HL-60 (cell line): ENCODE measurements at regions not wholly inside any gene's neighbourhood (a gene's known extent, or its start where the extent isn't known, plus 50 kb on each side); places are given as distances from the start of the nearest gene placed in this dataset.

Source experiments
- GABPA ChIP-seq: IDR thresholded peaks from 2 replicates; pipeline ENCODE4 v1.6.1; 2012; ENCODE audit warnings: low read depth
- POLR2AphosphoS5 ChIP-seq: IDR thresholded peaks from 2 replicates; pipeline ENCODE4 v1.6.1; 2012; ENCODE audit warnings: low read depth
- SPI1 ChIP-seq: IDR thresholded peaks from 2 replicates; pipeline ENCODE4 v1.6.1; 2012; ENCODE audit warnings: low read depth, mild to moderate bottlenecking, borderline replicate concordance
- TF ChIP-seq, protein P1 (sequence below): IDR thresholded peaks from 2 replicates; pipeline ENCODE4 v1.6.1; 2012; ENCODE audit warnings: low read depth; ENCODE audit not compliant: insufficient replicate concordance
- TF ChIP-seq, protein P2 (sequence below): IDR thresholded peaks from one replicate; pipeline ENCODE4 v1.5.1; 2011; ENCODE audit warnings: low read length, control low read depth, inconsistent platforms; ENCODE audit not compliant: insufficient read depth

DNA sequence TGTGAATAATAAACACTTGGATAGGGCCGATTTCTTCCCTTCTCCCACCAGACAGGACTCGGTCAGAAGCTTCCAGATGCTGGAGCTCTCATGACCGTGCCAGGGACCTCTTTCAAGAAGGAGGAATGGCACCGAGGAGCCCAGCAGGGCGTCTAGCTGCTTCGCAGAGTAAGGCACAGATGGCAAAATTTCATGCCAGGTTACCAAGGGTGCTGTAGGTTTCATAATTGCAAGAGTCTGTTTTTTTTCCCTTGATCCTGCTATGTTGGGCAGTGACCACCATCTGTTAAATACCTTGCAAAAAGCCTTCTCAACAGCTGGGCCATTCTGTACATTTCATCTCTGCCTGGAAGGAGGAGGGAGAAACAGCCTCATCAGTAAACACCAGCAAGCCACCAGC is 111.8 kb downstream of the EDN3 start:
- TF ChIP-seq POLR2AphosphoS5 (no peak), GABPA (no peak), SPI1 (no peak)
- TF ChIP-seq, protein P1, sequence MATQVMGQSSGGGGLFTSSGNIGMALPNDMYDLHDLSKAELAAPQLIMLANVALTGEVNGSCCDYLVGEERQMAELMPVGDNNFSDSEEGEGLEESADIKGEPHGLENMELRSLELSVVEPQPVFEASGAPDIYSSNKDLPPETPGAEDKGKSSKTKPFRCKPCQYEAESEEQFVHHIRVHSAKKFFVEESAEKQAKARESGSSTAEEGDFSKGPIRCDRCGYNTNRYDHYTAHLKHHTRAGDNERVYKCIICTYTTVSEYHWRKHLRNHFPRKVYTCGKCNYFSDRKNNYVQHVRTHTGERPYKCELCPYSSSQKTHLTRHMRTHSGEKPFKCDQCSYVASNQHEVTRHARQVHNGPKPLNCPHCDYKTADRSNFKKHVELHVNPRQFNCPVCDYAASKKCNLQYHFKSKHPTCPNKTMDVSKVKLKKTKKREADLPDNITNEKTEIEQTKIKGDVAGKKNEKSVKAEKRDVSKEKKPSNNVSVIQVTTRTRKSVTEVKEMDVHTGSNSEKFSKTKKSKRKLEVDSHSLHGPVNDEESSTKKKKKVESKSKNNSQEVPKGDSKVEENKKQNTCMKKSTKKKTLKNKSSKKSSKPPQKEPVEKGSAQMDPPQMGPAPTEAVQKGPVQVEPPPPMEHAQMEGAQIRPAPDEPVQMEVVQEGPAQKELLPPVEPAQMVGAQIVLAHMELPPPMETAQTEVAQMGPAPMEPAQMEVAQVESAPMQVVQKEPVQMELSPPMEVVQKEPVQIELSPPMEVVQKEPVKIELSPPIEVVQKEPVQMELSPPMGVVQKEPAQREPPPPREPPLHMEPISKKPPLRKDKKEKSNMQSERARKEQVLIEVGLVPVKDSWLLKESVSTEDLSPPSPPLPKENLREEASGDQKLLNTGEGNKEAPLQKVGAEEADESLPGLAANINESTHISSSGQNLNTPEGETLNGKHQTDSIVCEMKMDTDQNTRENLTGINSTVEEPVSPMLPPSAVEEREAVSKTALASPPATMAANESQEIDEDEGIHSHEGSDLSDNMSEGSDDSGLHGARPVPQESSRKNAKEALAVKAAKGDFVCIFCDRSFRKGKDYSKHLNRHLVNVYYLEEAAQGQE, result no peak
- TF ChIP-seq, protein P2, sequence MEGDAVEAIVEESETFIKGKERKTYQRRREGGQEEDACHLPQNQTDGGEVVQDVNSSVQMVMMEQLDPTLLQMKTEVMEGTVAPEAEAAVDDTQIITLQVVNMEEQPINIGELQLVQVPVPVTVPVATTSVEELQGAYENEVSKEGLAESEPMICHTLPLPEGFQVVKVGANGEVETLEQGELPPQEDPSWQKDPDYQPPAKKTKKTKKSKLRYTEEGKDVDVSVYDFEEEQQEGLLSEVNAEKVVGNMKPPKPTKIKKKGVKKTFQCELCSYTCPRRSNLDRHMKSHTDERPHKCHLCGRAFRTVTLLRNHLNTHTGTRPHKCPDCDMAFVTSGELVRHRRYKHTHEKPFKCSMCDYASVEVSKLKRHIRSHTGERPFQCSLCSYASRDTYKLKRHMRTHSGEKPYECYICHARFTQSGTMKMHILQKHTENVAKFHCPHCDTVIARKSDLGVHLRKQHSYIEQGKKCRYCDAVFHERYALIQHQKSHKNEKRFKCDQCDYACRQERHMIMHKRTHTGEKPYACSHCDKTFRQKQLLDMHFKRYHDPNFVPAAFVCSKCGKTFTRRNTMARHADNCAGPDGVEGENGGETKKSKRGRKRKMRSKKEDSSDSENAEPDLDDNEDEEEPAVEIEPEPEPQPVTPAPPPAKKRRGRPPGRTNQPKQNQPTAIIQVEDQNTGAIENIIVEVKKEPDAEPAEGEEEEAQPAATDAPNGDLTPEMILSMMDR, result no peak
